DOHH2 (cell line): ENCODE measurements at regions not wholly inside any gene's neighbourhood (a gene's known extent, or its start where the extent isn't known, plus 50 kb on each side); places are given as distances from the start of the nearest gene placed in this dataset.

Experiments used
- H3F3A ChIP-seq: fragments of 200-600 bp; sonication (generic), shearing (Covaris generic); 2 replicates; pipeline ENCODE4 v1.6.0; 2016; ENCODE audit warnings: antibody characterized with exemption, mild to moderate bottlenecking; ENCODE audit not compliant: control insufficient read depth, insufficient read depth
- H3K27ac ChIP-seq: fragments of 200-600 bp; sonication (generic); 2 replicates; pipeline ENCODE4 v1.5.1; 2014; ENCODE audit warnings: low read depth, mild to moderate bottlenecking, low read length, moderate library complexity
- H3K27me3 ChIP-seq: fragments of 200-600 bp; sonication (generic); 2 replicates; pipeline ENCODE4 v1.6.1; 2014; ENCODE audit warnings: mild to moderate bottlenecking, low read length, mixed read lengths; ENCODE audit not compliant: control insufficient read depth
- H3K36me3 ChIP-seq: fragments of 200-600 bp; sonication (generic); 2 replicates; pipeline ENCODE4 v1.6.1; 2014; ENCODE audit warnings: mild to moderate bottlenecking, low read length, moderate library complexity, mixed read lengths; ENCODE audit not compliant: control insufficient read depth
- H3K4me1 ChIP-seq: fragments of 200-600 bp; sonication (generic); 2 replicates; pipeline ENCODE4 v1.6.1; 2014; ENCODE audit warnings: mild to moderate bottlenecking, low read length, mixed read lengths; ENCODE audit not compliant: control insufficient read depth
- H3K4me2 ChIP-seq: fragments of 200-600 bp; sonication (generic); 2 replicates; pipeline ENCODE4 v1.6.0; 2014; ENCODE audit warnings: mild to moderate bottlenecking, low read length, moderate library complexity
- H3K4me3 ChIP-seq: fragments of 200-600 bp; sonication (generic); 2 replicates; pipeline ENCODE4 v1.5.1; 2014; ENCODE audit warnings: mild to moderate bottlenecking, low read length, mixed read lengths
- H3K79me2 ChIP-seq: fragments of 200-600 bp; sonication (generic); 2 replicates; pipeline ENCODE4 v1.6.1; 2014; ENCODE audit warnings: mild to moderate bottlenecking, low read length, mixed read lengths; ENCODE audit not compliant: control insufficient read depth
- H3K9me2 ChIP-seq: fragments of 200-600 bp; sonication (generic); replicated peaks from 2 replicates; pipeline ENCODE4 v1.6.1; 2014; ENCODE audit warnings: mild to moderate bottlenecking, low read length, mixed read lengths; ENCODE audit not compliant: control insufficient read depth
- H3K9me3 ChIP-seq: fragments of 200-600 bp; sonication (generic); 2 replicates; pipeline ENCODE4 v1.6.1; 2014; ENCODE audit warnings: antibody characterized with exemption, low read length, mixed read lengths; ENCODE audit not compliant: control insufficient read depth, insufficient read depth
- H4K20me1 ChIP-seq: fragments of 200-600 bp; sonication (generic); 2 replicates; pipeline ENCODE4 v1.6.0; 2014; ENCODE audit warnings: low read depth, mild to moderate bottlenecking, antibody characterized with exemption, low read length, moderate library complexity; ENCODE audit not compliant: control insufficient read depth, insufficient read depth
- CTCF ChIP-seq: fragments of 200-600 bp; sonication (generic); IDR thresholded peaks from one replicate; pipeline ENCODE4 v1.5.1; 2014; ENCODE audit warnings: antibody characterized with exemption, mild to moderate bottlenecking, low read depth, low read length; ENCODE audit not compliant: poor library complexity, severe bottlenecking
- EZH2phosphoT487 ChIP-seq: fragments of 200-600 bp; sonication (generic); IDR thresholded peaks from 2 replicates; pipeline ENCODE4 v1.6.1; 2017; ENCODE audit warnings: borderline replicate concordance, mild to moderate bottlenecking, antibody characterized with exemption, low read length, moderate library complexity, mixed read lengths

GRCh38 chr1:67482733-67483482, 52.7 kb upstream of the SERBP1 start:
- Histone ChIP-seq H3K9me3 (no peaks in the 10 kb centered on the region), H3K9me2 (no peaks in the 10 kb centered on the region), H3K4me3 (no peak overlapping the region), H4K20me1 (no peaks in the 10 kb centered on the region), H3F3A (no peaks in the 10 kb centered on the region), H3K4me2 (no peak overlapping the region), H3K27me3 (no peaks in the 10 kb centered on the region), H3K27ac (no peak overlapping the region), H3K4me1 (no peaks in the 10 kb centered on the region), H3K79me2 (no peaks in the 10 kb centered on the region), H3K36me3 (no peaks in the 10 kb centered on the region)
- TF ChIP-seq EZH2phosphoT487 (no peak), CTCF (no peak)

GRCh38 chr1:67484492-67484891, 54.3 kb upstream of the SERBP1 start:
- H3K4me1 ChIP-seq, result no peaks in the 10 kb centered on the region
- no peak for TF ChIP-seq EZH2phosphoT487
- TF ChIP-seq CTCF, result no peak
- no peak overlapping the region for H3K4me3 ChIP-seq
- no peak overlapping the region for H3K4me2 ChIP-seq
- no peaks in the 10 kb centered on the region for H3K9me3 ChIP-seq
- no peaks in the 10 kb centered on the region for H3F3A ChIP-seq
- no peaks in the 10 kb centered on the region for H3K36me3 ChIP-seq
- no peak overlapping the region for H3K27ac ChIP-seq
- H3K9me2 ChIP-seq, result no peaks in the 10 kb centered on the region
- no peaks in the 10 kb centered on the region for H3K27me3 ChIP-seq
- no peaks in the 10 kb centered on the region for H4K20me1 ChIP-seq
- no peaks in the 10 kb centered on the region for H3K79me2 ChIP-seq

- Histone ChIP-seq H4K20me1 (no peaks in the 10 kb centered on the region), H3K79me2 (no peaks in the 10 kb centered on the region), H3K9me2 (no peaks in the 10 kb centered on the region), H3K27me3 (no peaks in the 10 kb centered on the region), H3K4me1 (no peaks in the 10 kb centered on the region), H3K27ac (no peak overlapping the region), H3K4me3 (no peak overlapping the region), H3K4me2 (no peak overlapping the region), H3F3A (no peaks in the 10 kb centered on the region), H3K36me3 (no peaks in the 10 kb centered on the region), H3K9me3 (no peaks in the 10 kb centered on the region)
- no peak for TF ChIP-seq EZH2phosphoT487
- TF ChIP-seq CTCF, result no peak
Observed at GRCh38 chr1:67485046-67485811, 55.0 kb upstream of the SERBP1 start.
